ENCODE measurements at regions not wholly inside any gene's neighbourhood (a gene's known extent, or its start where the extent isn't known, plus 50 kb on each side); places are given as distances from the start of the nearest gene placed in this dataset.
"Not testable (repeated sequence)": the region's sequence is repeated elsewhere in the genome, so short reads cannot be mapped to it uniquely, and the experiment has no call there.

- no peak for DNase-seq
Observed at GRCh38 chr13:73536865-73537264, 478.1 kb downstream of the KLF5 start.

- no peak for DNase-seq
Observed at GRCh38 chr13:73535341-73535740, 476.5 kb downstream of the KLF5 start.

- DNase-seq = no peak
Observed at GRCh38 chr13:73532987-73533510, 474.2 kb downstream of the KLF5 start.

- no peak for DNase-seq
Observed at GRCh38 chr13:73532582-73532981, 473.8 kb downstream of the KLF5 start.

GRCh38 chr13:73531014-73531413 is 472.2 kb downstream of the KLF5 start:
- no peak for DNase-seq

- no peak for DNase-seq
Observed at GRCh38 chr13:73522937-73523336, 464.1 kb downstream of the KLF5 start.

- no peak for DNase-seq
Observed at GRCh38 chr13:73521985-73522524, 463.2 kb downstream of the KLF5 start.

GRCh38 chr13:73521290-73521624 is 462.5 kb downstream of the KLF5 start:
- DNase-seq = peak; percentile 2

- peak; percentile 1 for DNase-seq
Observed at GRCh38 chr13:73520566-73521289, 461.9 kb downstream of the KLF5 start.

GRCh38 chr13:73520135-73520534 is 461.3 kb downstream of the KLF5 start:
- DNase-seq = not testable (repeated sequence)

GRCh38 chr13:73519396-73520116 is 460.8 kb downstream of the KLF5 start:
- no peak for DNase-seq

GRCh38 chr13:73517766-73518165 is 459.0 kb downstream of the KLF5 start:
- no peak for DNase-seq

- no peak for DNase-seq
Observed at GRCh38 chr13:73516731-73517130, 457.9 kb downstream of the KLF5 start.

- no peak for DNase-seq
Observed at GRCh38 chr13:73514208-73514607, 455.4 kb downstream of the KLF5 start.

GRCh38 chr13:73513751-73514150 is 454.9 kb downstream of the KLF5 start:
- DNase-seq = no peak

- no peak for DNase-seq
Observed at GRCh38 chr13:73508841-73509240, 450.0 kb downstream of the KLF5 start.

GRCh38 chr13:73505376-73505890 is 446.6 kb downstream of the KLF5 start:
- no peak for DNase-seq

GRCh38 chr13:73499695-73500094 is 440.9 kb downstream of the KLF5 start:
- no peak for DNase-seq

GRCh38 chr13:73497430-73497829 is 438.6 kb downstream of the KLF5 start:
- DNase-seq = no peak

- DNase-seq = no peak
Observed at GRCh38 chr13:73496711-73497110, 437.9 kb downstream of the KLF5 start.

- DNase-seq = no peak
Observed at GRCh38 chr13:73492811-73493210, 434.0 kb downstream of the KLF5 start.

- no peak for DNase-seq
Observed at GRCh38 chr13:73482556-73482955, 423.8 kb downstream of the KLF5 start.

GRCh38 chr13:73481886-73482445 is 423.2 kb downstream of the KLF5 start:
- no peak for DNase-seq

Data from activated naive CD4-positive, alpha-beta T cell treated with Interleukin-2 at 50 U/mL for 16 hours (primary cell).